Activated naive CD8-positive, alpha-beta T cell treated with anti-CD3 and anti-CD28 coated beads, Interleukin-2, amount 50 U/mL, for 16 hours (primary cell): ENCODE measurements at regions not wholly inside any gene's neighbourhood (a gene's known extent, or its start where the extent isn't known, plus 50 kb on each side); places are given as distances from the start of the nearest gene placed in this dataset.

Source experiments
- DNase-seq: peaks from one replicate; pipeline ENCODE4 v3.0.0-alpha.2; 2020; ENCODE audit warnings: low read depth, low spot score

DNA sequence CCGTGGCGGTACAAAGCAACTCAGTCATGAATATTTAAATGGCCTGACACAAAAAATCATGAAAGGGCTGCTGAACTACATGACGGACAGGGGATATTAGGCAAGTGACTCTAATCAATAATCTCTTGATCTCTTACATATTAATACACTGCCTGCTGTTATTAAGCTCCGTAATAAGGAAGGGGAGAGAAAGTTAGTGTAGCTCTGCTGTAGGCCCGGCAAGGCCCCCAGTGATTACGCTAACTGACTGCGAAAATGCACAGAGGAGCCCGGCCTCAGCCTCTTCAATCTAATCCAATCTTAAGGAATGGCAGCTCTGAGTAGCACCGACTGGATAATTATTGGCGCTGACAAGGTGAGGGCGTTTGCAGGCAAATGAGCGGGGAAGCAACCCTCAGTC, 583.5 kb upstream of the MKI67 start:
- no peak for DNase-seq

DNA sequence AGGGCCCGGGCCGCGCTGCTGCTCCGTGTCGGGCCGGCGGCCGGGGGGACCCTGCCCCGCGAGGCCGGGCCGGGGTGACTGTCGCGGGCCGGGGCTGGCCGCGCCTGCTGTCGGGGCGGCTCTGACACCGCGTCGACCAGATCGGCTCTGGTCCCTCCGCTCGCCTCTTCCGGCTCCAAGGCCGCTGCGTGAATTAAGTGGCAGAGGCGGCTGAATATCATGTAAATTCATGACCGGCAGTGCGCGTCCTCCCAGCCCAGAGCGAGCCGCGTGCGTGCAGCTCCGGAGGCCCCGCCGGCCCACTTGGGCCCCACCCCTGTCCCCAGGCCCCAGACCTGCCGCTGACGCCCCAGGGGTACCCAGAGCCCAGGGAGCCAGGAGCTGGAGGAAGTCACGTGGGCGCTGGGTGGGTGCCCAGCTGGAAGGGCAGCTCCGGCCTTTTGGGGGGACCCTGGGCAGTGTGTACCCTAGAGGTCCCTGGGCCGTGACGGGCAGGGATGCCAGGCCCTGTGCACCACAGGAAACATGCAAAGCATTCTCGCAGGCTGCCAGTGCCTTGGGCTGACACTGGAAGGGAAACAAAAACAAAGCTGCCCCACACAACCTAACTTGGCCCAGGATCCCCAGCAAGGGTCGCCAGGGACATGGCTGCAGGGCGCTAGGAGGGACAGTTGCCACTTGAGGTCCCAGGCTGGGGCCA, 584.0 kb upstream of the MKI67 start:
- no peak for DNase-seq

DNA sequence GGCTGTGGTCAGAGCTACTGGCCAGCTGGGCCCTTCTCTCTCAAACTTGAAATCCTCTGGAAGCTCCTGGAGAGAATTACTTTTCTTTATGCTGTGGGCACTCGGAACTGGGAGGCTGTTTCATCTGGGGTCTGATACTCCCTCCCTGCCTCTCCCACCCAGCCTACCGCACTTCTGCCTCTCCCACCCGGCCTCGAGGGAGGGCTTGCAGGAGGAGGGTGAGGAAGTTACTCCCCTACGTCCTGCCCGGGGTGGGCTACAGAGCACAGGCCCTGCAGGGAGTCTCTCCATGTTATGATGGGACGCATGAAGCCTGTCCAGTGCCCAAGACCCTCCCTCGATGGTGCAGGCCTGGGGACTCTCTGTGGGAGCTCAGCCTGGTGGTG, 584.6 kb upstream of the MKI67 start:
- DNase-seq, result no peak

DNA sequence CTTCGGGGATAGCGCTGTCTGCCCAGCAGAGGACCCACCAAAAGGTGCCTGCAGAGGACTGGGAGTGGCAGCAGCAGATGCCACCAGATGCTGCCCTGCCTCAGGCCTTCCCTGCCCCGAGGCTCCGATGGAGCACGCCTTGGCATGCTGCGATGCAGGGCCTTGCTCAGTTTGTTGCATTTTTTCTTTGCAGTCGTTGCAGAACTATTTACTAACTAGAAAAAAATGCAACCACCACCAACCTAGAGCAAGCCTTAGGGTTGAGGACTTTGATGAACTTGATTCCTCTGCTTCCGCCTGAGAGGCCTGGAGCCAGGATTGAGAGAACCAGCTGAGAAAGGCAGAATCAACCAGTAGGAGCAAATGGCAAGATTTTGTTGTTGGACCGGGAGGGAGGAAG, 585.6 kb upstream of the MKI67 start:
- no peak for DNase-seq

DNA sequence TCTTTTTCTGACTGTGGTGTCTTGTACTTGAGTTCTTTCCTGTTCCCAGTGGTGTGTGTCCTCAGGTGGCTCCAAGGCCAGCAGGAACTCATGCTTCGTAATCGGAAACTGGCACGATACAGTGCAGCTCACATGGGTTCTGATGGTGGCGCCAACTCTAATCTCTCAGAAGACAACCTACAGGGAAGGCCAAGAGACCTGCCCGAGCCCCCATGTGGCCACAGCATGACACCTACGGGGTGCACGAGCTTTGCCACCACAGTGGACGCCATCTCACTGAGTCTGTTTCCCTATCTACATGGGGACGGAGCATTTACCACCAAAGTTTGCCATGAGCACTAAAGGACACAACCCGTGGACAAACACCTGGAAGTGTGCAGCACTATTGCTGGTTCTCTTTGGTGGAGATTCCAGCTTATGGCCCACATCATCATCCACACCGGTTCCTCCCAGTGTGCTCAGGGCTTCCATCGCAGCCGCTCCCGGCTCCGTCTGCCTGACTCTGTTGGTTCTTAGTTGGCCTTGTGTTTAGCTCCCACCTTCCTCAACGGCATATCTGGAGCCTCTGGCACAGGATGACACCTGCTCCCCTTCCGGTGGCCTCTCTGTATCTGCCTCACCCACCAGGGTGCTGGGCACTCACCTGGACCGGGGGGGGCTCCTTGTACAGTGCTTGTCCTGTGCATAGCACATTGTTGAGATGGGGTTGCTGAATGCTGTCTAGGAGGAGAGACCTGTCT, 586.6 kb upstream of the MKI67 start:
- no peak for DNase-seq

DNA sequence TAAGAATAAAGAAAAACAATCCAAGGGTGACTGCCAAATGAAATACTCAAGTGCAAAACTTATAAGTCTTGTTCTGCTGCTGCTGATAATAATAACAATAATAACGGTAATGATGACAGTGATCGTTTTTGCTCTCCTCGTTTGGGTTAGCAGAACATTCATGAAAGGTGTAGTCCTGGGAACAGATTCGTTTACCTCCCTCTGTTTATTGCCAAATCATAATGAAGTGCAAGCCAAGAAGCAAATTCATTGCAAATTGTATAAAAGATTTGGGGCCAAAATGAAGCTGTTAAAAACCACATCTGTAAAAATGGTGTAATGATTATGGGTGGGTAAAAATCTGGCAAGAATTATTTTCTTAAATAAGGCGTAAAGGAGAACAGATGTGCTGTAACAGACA, 587.2 kb upstream of the MKI67 start:
- no peak for DNase-seq

DNA sequence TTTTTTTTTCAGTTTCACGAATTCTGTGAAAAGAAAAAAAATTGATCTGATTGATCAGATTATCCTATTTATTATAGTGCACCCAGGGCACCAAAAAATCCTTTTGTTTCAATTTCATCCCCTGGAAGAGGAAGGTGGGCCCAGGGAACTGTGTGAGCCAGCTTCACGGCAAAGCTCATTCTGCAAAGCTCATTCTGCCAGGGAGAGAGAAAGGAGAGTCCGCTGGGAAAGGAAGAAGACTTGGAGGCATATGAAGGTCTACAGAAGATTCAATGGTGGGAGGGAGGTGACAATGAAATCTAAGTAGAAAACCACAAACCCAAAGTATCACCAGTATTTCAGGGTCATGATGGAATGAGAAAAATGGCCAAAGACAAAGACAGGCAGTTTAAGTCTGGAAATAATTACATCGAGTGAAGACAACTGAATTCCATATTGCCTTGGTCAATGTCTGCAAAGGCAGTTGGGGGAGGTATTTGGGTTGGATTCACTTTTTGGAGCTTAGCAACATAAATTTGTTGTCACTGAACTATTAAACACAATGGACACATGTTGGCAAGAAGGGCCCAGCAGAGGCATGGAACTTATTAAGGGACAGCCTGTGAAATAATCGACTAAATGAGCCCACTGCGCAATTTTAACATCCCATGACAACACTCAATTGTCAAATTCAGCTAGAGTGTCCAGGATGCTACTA, 587.8 kb upstream of the MKI67 start:
- DNase-seq, result no peak

DNA sequence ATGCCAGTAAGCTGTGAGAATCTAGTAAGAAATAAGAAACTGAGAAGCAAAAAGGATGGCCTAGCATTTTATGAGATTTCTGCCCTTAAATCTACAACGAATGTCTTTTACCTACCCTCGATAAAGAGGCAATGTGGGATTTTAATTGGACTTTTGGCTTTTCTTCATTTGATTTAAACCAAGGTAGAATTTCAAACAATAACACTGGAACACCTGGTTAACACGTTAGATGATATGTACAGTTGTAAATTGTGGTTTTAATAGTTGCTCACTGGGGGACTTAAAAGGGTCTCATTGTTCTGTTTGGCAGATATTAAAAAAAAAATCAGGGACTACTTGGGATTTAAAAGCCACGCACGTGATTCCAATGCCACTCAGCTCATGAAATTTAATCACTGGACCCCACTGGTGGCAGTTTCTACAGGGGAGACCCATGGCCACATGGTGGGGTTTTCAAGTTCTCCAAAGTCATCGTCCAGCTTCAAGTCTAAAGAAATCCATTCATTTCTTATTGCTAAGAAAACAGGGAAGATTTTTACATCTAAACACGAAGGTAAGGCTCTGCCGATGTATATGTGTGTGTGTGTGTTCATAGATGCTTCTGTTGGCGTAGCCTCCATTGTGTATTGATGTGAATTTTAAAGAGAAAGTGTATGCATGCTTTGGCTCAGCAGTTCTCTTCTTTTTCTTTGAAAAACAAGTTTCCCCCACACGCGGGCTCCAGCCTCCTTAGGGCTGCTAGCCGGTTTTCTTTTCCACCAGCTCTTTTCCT, 588.6 kb upstream of the MKI67 start:
- no peak for DNase-seq

DNA sequence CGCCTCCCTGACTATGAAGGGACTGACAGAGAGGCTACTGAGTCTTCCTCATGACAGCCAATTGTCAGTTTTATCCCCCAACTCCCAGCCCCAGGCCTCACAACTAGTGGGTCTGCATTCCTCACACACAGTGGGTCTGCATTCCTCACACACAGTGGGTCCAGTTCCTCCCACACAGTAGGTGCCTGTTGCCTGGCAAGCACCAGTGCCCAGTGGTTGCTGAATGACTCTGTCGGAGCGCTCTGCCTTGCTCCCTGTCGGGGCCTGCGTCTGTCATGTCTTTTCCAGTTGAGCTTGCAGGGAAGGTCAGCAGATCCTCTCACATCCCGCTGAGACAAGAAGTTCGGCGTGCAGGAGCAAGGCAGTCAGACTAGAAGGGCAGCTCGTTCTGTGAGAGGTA, 590.0 kb upstream of the MKI67 start:
- no peak for DNase-seq

DNA sequence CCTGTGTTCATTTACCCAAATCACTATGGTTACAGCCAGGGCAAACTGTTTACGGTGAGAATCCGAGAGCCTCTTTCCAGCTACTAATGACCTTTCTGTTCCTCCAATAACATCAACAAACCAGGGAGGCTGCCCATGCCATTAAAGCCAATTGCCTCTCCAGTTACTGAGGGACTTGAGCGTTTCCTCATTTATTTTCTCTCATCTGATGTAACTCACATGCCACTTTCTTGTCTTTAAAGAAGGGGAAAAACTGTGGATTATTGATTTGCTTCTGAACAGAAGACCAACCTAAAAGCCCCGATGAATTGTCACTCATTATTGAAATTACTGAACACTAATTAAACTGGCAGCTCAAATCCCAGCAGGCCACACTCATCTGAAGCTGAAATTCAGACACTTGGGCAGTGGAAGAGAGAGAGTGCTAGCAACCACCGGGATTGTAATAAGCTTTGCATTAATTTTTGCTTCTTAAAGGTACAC, 595.8 kb upstream of the MKI67 start:
- DNase-seq, result no peak

DNA sequence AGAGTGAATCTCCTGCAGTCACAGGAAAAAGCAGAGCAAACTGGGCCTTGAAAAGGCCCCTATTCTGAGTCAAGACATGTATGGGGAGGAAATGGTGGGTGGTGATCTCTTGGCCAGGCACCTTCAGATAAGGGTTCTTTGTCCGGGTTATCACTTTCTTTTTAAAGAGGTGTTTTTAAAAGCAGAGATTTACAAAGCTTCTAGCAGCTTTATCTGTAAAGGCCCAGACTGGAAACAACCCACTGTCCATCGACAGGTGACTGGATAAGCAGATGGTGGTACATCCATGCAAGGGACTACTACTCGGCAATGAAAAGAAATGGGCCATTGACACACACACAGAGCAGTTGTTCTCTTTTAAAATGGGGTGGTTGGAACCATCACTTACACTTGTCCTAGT, 596.7 kb upstream of the MKI67 start:
- DNase-seq, result no peak

DNA sequence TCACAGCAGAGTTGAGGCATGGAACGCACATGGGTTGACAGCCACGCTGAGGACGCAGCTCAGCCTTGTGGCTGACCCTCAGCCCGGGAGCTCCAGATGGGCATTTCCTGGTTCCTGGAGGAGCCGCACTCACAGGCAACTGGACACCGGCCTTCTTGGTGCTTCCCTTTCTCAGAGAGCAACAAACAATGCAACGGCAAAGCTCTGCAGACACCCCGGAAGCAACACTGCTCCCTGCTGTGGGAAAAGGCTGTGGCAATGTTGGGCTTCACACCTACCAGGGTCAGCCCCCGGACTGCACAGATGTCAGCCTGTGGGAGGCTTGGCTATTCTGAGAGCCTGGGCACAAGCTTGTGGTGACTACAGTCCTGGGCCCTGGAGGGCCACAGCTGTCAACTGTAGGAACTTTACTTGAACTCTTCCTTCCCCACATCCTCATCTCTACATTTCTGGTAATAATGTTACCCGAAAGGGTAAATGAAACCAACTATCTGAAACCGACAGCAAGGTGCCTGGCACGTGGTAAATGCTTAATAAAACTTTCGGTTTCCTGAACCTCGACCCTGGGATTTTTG, 597.5 kb upstream of the MKI67 start:
- DNase-seq, result no peak

DNA sequence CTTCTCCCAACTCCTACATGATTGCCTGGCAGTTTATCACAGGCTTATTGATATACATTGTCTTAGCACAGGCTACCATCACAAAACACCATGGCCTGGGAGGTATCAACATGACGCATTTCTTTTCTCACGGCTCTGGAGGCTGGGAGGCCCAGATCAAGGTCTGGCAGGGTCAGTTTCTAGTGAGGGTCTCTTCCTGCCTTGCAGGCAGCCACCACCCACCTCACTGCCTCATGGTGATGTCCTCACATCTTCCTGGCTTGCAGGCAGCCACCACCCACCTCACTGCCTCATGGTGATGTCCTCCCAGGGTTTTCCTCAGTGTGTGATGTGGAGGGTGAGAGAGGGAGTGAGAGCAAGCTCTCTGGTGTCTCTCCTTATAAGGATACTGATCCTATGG, 599.3 kb upstream of the MKI67 start:
- DNase-seq, result no peak

DNA sequence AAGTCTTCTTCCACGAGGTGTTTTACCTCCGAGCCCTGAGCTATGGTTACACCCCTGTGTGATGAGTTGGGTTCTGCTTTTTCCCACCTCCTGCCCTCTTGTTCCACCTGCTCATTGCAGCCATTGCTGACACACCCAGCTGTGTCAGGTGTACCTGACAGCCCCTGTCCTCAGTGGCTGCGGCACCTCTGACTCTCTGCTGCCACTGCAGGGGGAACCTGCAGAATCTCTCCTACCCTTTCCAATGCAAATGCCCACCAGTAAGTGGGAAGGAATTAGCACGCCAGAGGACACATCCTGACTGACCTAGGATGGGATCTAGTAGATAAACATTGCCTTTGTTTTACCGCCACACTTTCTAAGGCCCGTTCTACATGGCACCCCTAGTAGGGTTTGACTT, 600.9 kb upstream of the MKI67 start:
- DNase-seq, result no peak

DNA sequence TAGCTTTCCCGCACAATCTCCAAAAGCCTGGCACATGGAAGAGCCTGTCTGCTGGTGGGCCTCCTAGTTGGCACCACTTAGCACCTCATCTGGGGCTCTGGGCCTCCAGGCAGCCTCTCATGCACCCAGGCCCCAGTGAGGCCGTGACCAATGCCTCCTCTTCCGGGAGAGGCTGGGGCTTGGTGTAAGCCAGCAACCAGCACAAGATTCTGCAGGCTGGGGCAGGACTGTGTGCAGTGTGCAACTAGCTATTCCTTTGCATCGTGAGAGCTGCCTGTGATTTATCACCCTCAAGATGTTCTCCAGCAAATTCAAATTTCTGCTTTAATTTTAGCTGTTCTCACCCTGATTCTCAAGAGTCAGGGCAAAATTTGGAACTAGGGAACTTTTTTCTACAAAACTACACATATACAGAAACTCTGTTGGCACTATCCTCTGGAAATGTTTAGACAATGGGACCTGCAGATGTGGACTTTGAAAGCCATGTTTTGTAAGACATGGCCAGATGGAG, 603.7 kb upstream of the MKI67 start:
- no peak for DNase-seq

DNA sequence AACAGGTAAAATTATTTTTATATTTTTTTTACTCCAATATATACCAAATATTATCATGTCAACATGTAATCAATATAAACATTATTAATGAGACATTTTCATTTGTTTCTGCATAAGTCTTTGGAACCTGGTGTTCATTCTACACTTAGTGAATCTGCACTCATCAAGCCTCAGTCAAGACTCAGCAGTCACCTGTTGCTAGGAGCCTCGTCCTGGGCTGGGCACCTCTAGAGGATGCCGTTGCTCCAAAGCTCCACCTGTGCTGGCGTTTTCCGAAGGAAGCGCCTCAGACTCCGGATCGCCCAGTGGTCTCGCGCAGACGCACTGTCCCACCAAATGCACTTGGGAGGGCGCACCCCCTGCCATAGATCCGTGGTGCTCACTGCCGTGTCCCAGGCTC, 604.7 kb upstream of the MKI67 start:
- DNase-seq, result no peak

DNA sequence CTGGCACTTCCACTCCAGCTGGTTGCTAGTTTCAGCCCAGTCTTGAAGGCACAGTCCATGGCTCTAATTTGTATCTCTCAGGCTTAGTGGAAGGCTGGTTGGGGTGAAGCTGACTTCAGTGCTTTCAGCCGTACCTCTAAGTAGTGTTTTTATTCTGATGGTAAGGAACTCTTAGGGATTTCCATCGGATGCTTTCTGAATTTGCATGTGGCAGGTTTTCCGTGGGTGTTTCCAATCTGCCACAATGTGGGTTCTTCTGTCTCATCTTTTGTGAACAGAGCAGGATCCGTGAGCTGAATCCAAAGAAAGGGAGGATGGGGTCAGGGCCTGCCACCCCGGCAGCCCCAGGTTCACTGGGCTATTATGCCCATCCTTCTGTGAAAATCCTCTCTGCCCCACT, 607.9 kb upstream of the MKI67 start:
- DNase-seq, result no peak

DNA sequence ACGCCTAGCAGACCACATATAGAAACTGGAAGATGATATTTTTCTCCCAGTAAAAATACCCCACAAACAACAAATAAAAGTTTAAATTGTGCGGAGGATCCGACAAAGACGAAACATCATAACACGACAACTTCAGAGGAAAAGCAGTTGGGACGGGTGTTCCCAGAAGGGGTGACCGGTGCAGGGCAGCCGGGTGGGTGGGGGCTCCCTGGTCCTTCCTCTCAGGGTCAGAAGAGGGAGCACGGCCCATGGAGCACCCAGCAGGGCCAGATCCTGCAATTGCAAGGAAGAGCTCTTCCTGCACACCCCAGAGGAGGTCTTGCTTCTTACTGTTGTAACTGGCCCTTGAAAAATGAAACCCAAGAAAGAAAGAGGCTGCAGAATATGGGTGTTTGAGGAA, 608.5 kb upstream of the MKI67 start:
- no peak for DNase-seq

DNA sequence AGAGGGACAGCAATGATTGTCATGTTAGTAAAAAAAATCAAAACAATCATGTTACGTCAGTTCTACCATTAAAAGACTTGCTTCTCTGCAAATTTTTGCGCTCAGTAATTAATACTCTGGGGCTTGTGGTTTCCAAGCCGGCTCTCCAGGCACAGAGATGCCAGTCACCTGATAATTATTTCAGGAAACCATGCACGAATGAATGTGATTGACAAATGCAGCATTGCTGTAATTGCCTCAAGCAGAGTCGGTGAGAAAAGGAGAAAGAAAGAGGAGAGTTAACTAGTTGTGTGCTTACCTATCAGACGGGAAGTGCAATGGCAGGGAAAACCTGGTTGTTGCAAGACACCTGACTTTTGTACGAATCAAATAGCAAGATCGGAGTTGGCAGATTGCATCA, 609.8 kb upstream of the MKI67 start:
- DNase-seq, result no peak

DNA sequence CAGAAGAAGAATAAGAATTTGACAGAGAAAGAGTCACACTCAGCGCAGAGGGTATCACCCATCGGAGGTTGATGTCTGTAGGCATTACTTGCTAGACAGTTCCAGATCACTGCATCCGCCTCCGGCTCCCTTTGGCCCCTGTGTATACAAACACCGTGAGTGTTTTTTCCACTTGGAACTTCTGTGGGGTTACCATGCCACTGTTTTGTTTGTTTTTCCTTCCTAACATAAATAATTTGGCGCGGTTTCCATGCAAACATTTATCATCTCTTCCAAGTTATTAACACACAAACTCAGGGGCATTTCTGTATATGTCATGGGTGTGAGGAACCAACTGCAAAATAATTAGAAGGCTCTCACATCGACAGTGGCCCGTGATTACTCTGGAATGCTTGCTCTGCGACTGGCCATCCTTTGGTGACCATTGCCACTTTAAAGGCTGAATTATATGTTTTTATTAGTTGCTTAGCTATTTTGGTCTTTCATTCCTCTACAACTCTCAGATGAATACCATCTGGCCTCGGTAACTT, 612.2 kb upstream of the MKI67 start:
- no peak for DNase-seq

DNA sequence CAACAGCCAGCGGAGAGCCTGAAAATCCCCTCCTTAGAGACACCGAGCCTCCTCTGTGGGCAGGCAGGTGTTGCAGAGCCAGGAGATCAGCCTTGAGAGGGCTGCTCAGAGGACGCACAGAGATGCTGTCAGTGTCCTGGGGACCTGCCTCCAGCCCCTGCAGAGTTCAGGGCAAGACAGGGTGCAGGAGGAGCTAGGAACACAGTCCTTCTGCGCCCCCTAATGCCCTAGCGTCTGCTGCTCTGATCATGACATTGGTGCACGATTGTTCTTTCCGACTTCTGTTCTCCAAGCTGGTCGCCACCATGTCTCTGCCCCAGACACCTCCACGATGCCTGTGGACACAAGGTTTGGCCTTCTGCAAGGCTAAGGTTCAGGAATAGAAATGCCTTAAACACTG, 613.7 kb upstream of the MKI67 start:
- no peak for DNase-seq
